ENCODE measurements at regions not wholly inside any gene's neighbourhood (a gene's known extent, or its start where the extent isn't known, plus 50 kb on each side); places are given as distances from the start of the nearest gene placed in this dataset.
"Not testable (repeated sequence)": the region's sequence is repeated elsewhere in the genome, so short reads cannot be mapped to it uniquely, and the experiment has no call there.

- Histone ChIP-seq H3K4me1 (ENCODE audit: insufficient read depth, low read length) (no peaks in the 10 kb centered on the region), H3K27ac (ENCODE audit: low read depth, low read length) (no peak overlapping the region), H3K9me3 (ENCODE audit: insufficient read depth, low read depth, low read length) (peaks cover 6% of the 10 kb centered on the region; the same call in 1 of the 2 replicates), H3K27me3 (ENCODE audit: insufficient read depth, low read length) (no peaks in the 10 kb centered on the region), H3K4me3 (ENCODE audit: low read length) (no peak overlapping the region), H3K9ac (ENCODE audit: low read depth, low read length) (no peak overlapping the region), H3K36me3 (ENCODE audit: insufficient read depth, low read length) (no peaks in the 10 kb centered on the region)
- 96% methylated on average over 3 of the region's 3 CpGs for WGBS
Measured at GRCh38 chr4:64969081-64969480, 559.8 kb upstream of the TECRL start.

- Histone ChIP-seq H3K4me3 (ENCODE audit: low read length) (no peak overlapping the region), H3K36me3 (ENCODE audit: insufficient read depth, low read length) (no peaks in the 10 kb centered on the region), H3K9me3 (ENCODE audit: insufficient read depth, low read depth, low read length) (peaks cover 6% of the 10 kb centered on the region; the same call in 1 of the 2 replicates), H3K27ac (ENCODE audit: low read depth, low read length) (no peak overlapping the region), H3K9ac (ENCODE audit: low read depth, low read length) (no peak overlapping the region), H3K4me1 (ENCODE audit: insufficient read depth, low read length) (no peaks in the 10 kb centered on the region), H3K27me3 (ENCODE audit: insufficient read depth, low read length) (no peaks in the 10 kb centered on the region)
- 92% methylated on average over 2 of the region's 2 CpGs for WGBS
Measured at GRCh38 chr4:64967286-64967685, 558.0 kb upstream of the TECRL start.

GRCh38 chr4:64960516-64960915, 551.3 kb upstream of the TECRL start:
- 91% methylated on average over 3 of the region's 4 CpGs for WGBS
- Histone ChIP-seq H3K27me3 (ENCODE audit: insufficient read depth, low read length) (no peaks in the 10 kb centered on the region), H3K4me1 (ENCODE audit: insufficient read depth, low read length) (no peaks in the 10 kb centered on the region), H3K9ac (ENCODE audit: low read depth, low read length) (no peak overlapping the region), H3K27ac (ENCODE audit: low read depth, low read length) (no peak overlapping the region), H3K4me3 (ENCODE audit: low read length) (no peak overlapping the region), H3K36me3 (ENCODE audit: insufficient read depth, low read length) (no peaks in the 10 kb centered on the region), H3K9me3 (ENCODE audit: insufficient read depth, low read depth, low read length) (no peaks in the 10 kb centered on the region; the same call in 1 of the 2 replicates)

- H3K36me3 ChIP-seq (ENCODE audit: insufficient read depth, low read length) = no peaks in the 10 kb centered on the region
- no peak overlapping the region for H3K4me3 ChIP-seq (ENCODE audit: low read length)
- no peak overlapping the region for H3K27ac ChIP-seq (ENCODE audit: low read depth, low read length)
- H3K9ac ChIP-seq (ENCODE audit: low read depth, low read length) = no peak overlapping the region
- no peaks in the 10 kb centered on the region for H3K4me1 ChIP-seq (ENCODE audit: insufficient read depth, low read length)
- H3K9me3 ChIP-seq (ENCODE audit: insufficient read depth, low read depth, low read length) = no peaks in the 10 kb centered on the region
- no peaks in the 10 kb centered on the region for H3K27me3 ChIP-seq (ENCODE audit: insufficient read depth, low read length)
- WGBS = 100% methylated on average over 2 of the region's 3 CpGs
Measured at GRCh38 chr4:64940698-64941097, 531.4 kb upstream of the TECRL start.

GRCh38 chr4:64935469-64936001, 526.3 kb upstream of the TECRL start:
- WGBS = 93% methylated on average over 1 of the region's 1 CpG
- no peaks in the 10 kb centered on the region for H3K36me3 ChIP-seq (ENCODE audit: insufficient read depth, low read length)
- no peak overlapping the region for H3K9ac ChIP-seq (ENCODE audit: low read depth, low read length)
- H3K4me3 ChIP-seq (ENCODE audit: low read length) = no peak overlapping the region
- no peak overlapping the region for H3K27ac ChIP-seq (ENCODE audit: low read depth, low read length)
- H3K4me1 ChIP-seq (ENCODE audit: insufficient read depth, low read length) = no peaks in the 10 kb centered on the region
- no peaks in the 10 kb centered on the region for H3K9me3 ChIP-seq (ENCODE audit: insufficient read depth, low read depth, low read length)
- H3K27me3 ChIP-seq (ENCODE audit: insufficient read depth, low read length) = no peaks in the 10 kb centered on the region

GRCh38 chr4:64911846-64912245, 502.6 kb upstream of the TECRL start:
- WGBS = 90% methylated on average over 2 of the region's 2 CpGs

GRCh38 chr4:64903986-64904385, 494.7 kb upstream of the TECRL start:
- Histone ChIP-seq H3K36me3 (ENCODE audit: insufficient read depth, low read length) (no peaks in the 10 kb centered on the region), H3K27me3 (ENCODE audit: insufficient read depth, low read length) (no peaks in the 10 kb centered on the region), H3K4me1 (ENCODE audit: insufficient read depth, low read length) (no peaks in the 10 kb centered on the region), H3K9ac (ENCODE audit: low read depth, low read length) (no peak overlapping the region), H3K27ac (ENCODE audit: low read depth, low read length) (no peak overlapping the region), H3K4me3 (ENCODE audit: low read length) (no peak overlapping the region), H3K9me3 (ENCODE audit: insufficient read depth, low read depth, low read length) (no peaks in the 10 kb centered on the region)
- WGBS = no CpG with 5 or more reads among the region's 2 CpGs

More at GRCh38 chr4:64911846-64912245, 502.6 kb upstream of the TECRL start:
- Histone ChIP-seq H3K9me3 (ENCODE audit: insufficient read depth, low read depth, low read length) (no peaks in the 10 kb centered on the region; the same call in 1 of the 2 replicates), H3K4me1 (ENCODE audit: insufficient read depth, low read length) (no peaks in the 10 kb centered on the region), H3K9ac (ENCODE audit: low read depth, low read length) (no peak overlapping the region), H3K4me3 (ENCODE audit: low read length) (no peak overlapping the region), H3K27me3 (ENCODE audit: insufficient read depth, low read length) (no peaks in the 10 kb centered on the region), H3K27ac (ENCODE audit: low read depth, low read length) (no peak overlapping the region), H3K36me3 (ENCODE audit: insufficient read depth, low read length) (no peaks in the 10 kb centered on the region)

- no peaks in the 10 kb centered on the region for H3K9me3 ChIP-seq (ENCODE audit: insufficient read depth, low read depth, low read length)
- H3K4me1 ChIP-seq (ENCODE audit: insufficient read depth, low read length) = peaks cover 7% of the 10 kb centered on the region; the same call in 1 of the 2 replicates
- no peaks in the 10 kb centered on the region for H3K36me3 ChIP-seq (ENCODE audit: insufficient read depth, low read length)
- H3K27ac ChIP-seq (ENCODE audit: low read depth, low read length) = no peak overlapping the region; the same call in 1 of the 2 replicates
- H3K9ac ChIP-seq (ENCODE audit: low read depth, low read length) = no peak overlapping the region
- no peaks in the 10 kb centered on the region for H3K27me3 ChIP-seq (ENCODE audit: insufficient read depth, low read length)
- H3K4me3 ChIP-seq (ENCODE audit: low read length) = no peak overlapping the region
Measured at GRCh38 chr4:64899563-64899962, 490.3 kb upstream of the TECRL start.

GRCh38 chr4:64899030-64899429, 489.8 kb upstream of the TECRL start:
- H3K9ac ChIP-seq (ENCODE audit: low read depth, low read length); H3K36me3 ChIP-seq (ENCODE audit: insufficient read depth, low read length); H3K9me3 ChIP-seq (ENCODE audit: insufficient read depth, low read depth, low read length); H3K27me3 ChIP-seq (ENCODE audit: insufficient read depth, low read length); H3K4me1 ChIP-seq (ENCODE audit: insufficient read depth, low read length); H3K4me3 ChIP-seq (ENCODE audit: low read length); H3K27ac ChIP-seq (ENCODE audit: low read depth, low read length): not testable (repeated sequence)
- no CpG with 5 or more reads among the region's 2 CpGs for WGBS

GRCh38 chr4:64897683-64898082, 488.4 kb upstream of the TECRL start:
- no peak overlapping the region for H3K9ac ChIP-seq (ENCODE audit: low read depth, low read length)
- no peaks in the 10 kb centered on the region for H3K9me3 ChIP-seq (ENCODE audit: insufficient read depth, low read depth, low read length)
- no peaks in the 10 kb centered on the region for H3K36me3 ChIP-seq (ENCODE audit: insufficient read depth, low read length)
- H3K4me3 ChIP-seq (ENCODE audit: low read length) = no peak overlapping the region
- H3K27ac ChIP-seq (ENCODE audit: low read depth, low read length) = no peak overlapping the region
- no peaks in the 10 kb centered on the region for H3K27me3 ChIP-seq (ENCODE audit: insufficient read depth, low read length)
- H3K4me1 ChIP-seq (ENCODE audit: insufficient read depth, low read length) = peaks cover 9% of the 10 kb centered on the region
- 93% methylated on average over 4 of the region's 4 CpGs for WGBS

- Histone ChIP-seq H3K4me3 (ENCODE audit: low read length) (no peak overlapping the region), H3K4me1 (ENCODE audit: insufficient read depth, low read length) (peaks cover 14% of the 10 kb centered on the region), H3K27me3 (ENCODE audit: insufficient read depth, low read length) (no peaks in the 10 kb centered on the region), H3K27ac (ENCODE audit: low read depth, low read length) (no peak overlapping the region), H3K9me3 (ENCODE audit: insufficient read depth, low read depth, low read length) (no peaks in the 10 kb centered on the region), H3K36me3 (ENCODE audit: insufficient read depth, low read length) (no peaks in the 10 kb centered on the region), H3K9ac (ENCODE audit: low read depth, low read length) (no peak overlapping the region)
Measured at GRCh38 chr4:64895031-64895430, 485.8 kb upstream of the TECRL start.

- Histone ChIP-seq H3K36me3 (ENCODE audit: insufficient read depth, low read length) (no peaks in the 10 kb centered on the region), H3K4me3 (ENCODE audit: low read length) (no peak overlapping the region), H3K4me1 (ENCODE audit: insufficient read depth, low read length) (peaks cover 18% of the 10 kb centered on the region), H3K9ac (ENCODE audit: low read depth, low read length) (no peak overlapping the region), H3K9me3 (ENCODE audit: insufficient read depth, low read depth, low read length) (no peaks in the 10 kb centered on the region), H3K27ac (ENCODE audit: low read depth, low read length) (no peak overlapping the region), H3K27me3 (ENCODE audit: insufficient read depth, low read length) (no peaks in the 10 kb centered on the region)
- WGBS = 96% methylated on average over 5 of the region's 5 CpGs
Measured at GRCh38 chr4:64893205-64893604, 484.0 kb upstream of the TECRL start.
